Activated CD4-positive, alpha-beta T cell treated with anti-CD3 and anti-CD28 coated beads for 48 hours (primary cell): ENCODE measurements at regions not wholly inside any gene's neighbourhood (a gene's known extent, or its start where the extent isn't known, plus 50 kb on each side); places are given as distances from the start of the nearest gene placed in this dataset.
"Not testable (repeated sequence)": the region's sequence is repeated elsewhere in the genome, so short reads cannot be mapped to it uniquely, and the experiment has no call there.

Experiments
- DNase-seq: peaks from one replicate; pipeline ENCODE4 v3.0.0-alpha.2; 2020

- DNase-seq, result no peak
Measured at GRCh38 chr16:5928476-5929065, 831.0 kb upstream of the EEF2KMT start.

- no peak for DNase-seq
Measured at GRCh38 chr16:5925850-5926249, 828.3 kb upstream of the EEF2KMT start.

- DNase-seq, result no peak
Measured at GRCh38 chr16:5922686-5923085, 825.1 kb upstream of the EEF2KMT start.

GRCh38 chr16:5918567-5919130 is 821.1 kb upstream of the EEF2KMT start:
- no peak for DNase-seq

GRCh38 chr16:5917436-5918195 is 820.0 kb upstream of the EEF2KMT start:
- no peak for DNase-seq

GRCh38 chr16:5916711-5917191 is 819.2 kb upstream of the EEF2KMT start:
- DNase-seq, result no peak

GRCh38 chr16:5911241-5911640 is 813.6 kb upstream of the EEF2KMT start:
- DNase-seq, result no peak

- not testable (repeated sequence) for DNase-seq
Measured at GRCh38 chr16:5909556-5909955, 812.0 kb upstream of the EEF2KMT start.

- DNase-seq, result no peak
Measured at GRCh38 chr16:5907544-5907943, 809.9 kb upstream of the EEF2KMT start.

GRCh38 chr16:5906351-5906750 is 808.8 kb upstream of the EEF2KMT start:
- DNase-seq, result no peak

GRCh38 chr16:5905935-5906334 is 808.3 kb upstream of the EEF2KMT start:
- no peak for DNase-seq

- no peak for DNase-seq
Measured at GRCh38 chr16:5903832-5904231, 806.2 kb upstream of the EEF2KMT start.

GRCh38 chr16:5903153-5903552 is 805.6 kb upstream of the EEF2KMT start:
- DNase-seq, result no peak

GRCh38 chr16:5900046-5900445 is 802.5 kb upstream of the EEF2KMT start:
- no peak for DNase-seq

- DNase-seq, result no peak
Measured at GRCh38 chr16:5895976-5896375, 798.4 kb upstream of the EEF2KMT start.

GRCh38 chr16:5895137-5895536 is 797.5 kb upstream of the EEF2KMT start:
- DNase-seq, result no peak

- DNase-seq, result no peak
Measured at GRCh38 chr16:5891296-5891695, 793.7 kb upstream of the EEF2KMT start.

GRCh38 chr16:5885521-5885920 is 787.9 kb upstream of the EEF2KMT start:
- DNase-seq, result no peak

GRCh38 chr16:5884996-5885395 is 787.4 kb upstream of the EEF2KMT start:
- DNase-seq, result no peak

GRCh38 chr16:5884339-5884738 is 786.7 kb upstream of the EEF2KMT start:
- no peak for DNase-seq

- DNase-seq, result no peak
Measured at GRCh38 chr16:5882087-5882640, 784.6 kb upstream of the EEF2KMT start.

- DNase-seq, result no peak
Measured at GRCh38 chr16:5875416-5875815, 777.8 kb upstream of the EEF2KMT start.

- no peak for DNase-seq
Measured at GRCh38 chr16:5874899-5875298, 777.3 kb upstream of the EEF2KMT start.

GRCh38 chr16:5873221-5873620 is 775.6 kb upstream of the EEF2KMT start:
- DNase-seq, result no peak
